ENCODE measurements at regions not wholly inside any gene's neighbourhood (a gene's known extent, or its start where the extent isn't known, plus 50 kb on each side); places are given as distances from the start of the nearest gene placed in this dataset.

- DNase-seq, result no peak
- 85 to 95% (median 87%) methylated on average over 1 of the region's 1 CpG for WGBS, 4 donors
- Histone ChIP-seq H3K4me1 (replicated peaks in 1 of 2) (no peaks in the 10 kb centered on the region), H3K27ac (no peak overlapping the region), H3K4me3 (no peak overlapping the region), H3K27me3 (no peaks in the 10 kb centered on the region), H3K36me3 (replicated peaks in 1 of 2) (no peaks in the 10 kb centered on the region), H3K9me3 (replicated peaks in 1 of 3) (no peaks in the 10 kb centered on the region)
- TF ChIP-seq POLR2A (IDR thresholded peaks at IDR 0.05), result no peak
- TF ChIP-seq CTCF (IDR thresholded peaks at IDR 0.05), result no peak
- intact Hi-C loops (cut with DNase I), result no loop called here
Observed at GRCh38 chr6:16950825-16951495, 150.9 kb upstream of the STMND1 start.

DNA sequence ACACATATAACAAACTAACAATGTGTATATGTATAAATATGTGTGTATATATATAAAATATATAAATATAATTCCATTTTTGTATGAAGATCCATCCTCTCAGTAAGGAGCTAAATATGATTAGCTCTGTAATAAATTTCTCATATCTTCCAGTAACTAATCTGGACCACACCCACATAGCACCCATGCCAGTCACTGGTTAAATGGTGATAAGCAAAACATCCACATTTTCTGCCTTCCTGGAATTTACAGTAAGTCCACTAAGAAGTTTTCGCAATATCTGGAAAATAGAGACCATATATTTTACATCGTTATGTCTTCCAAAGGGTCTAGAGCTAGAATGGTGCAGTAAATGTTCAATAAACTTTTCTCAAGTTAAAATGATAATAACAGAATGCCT lies 151.5 kb upstream of the STMND1 start:
- H3K9me3 ChIP-seq (replicated peaks in 1 of 3), result no peaks in the 10 kb centered on the region
- no peak for TF ChIP-seq POLR2A (IDR thresholded peaks at IDR 0.05)
- no peak for TF ChIP-seq CTCF (IDR thresholded peaks at IDR 0.05)
- 90 to 96% (median 93%) methylated on average over 2 of the region's 2 CpGs for WGBS, 4 donors
- H3K27me3 ChIP-seq, result no peaks in the 10 kb centered on the region
- no peaks in the 10 kb centered on the region for H3K36me3 ChIP-seq (replicated peaks in 1 of 2)
- H3K27ac ChIP-seq, result no peak overlapping the region
- no peak for DNase-seq
- no peaks in the 10 kb centered on the region for H3K4me1 ChIP-seq (replicated peaks in 1 of 2)
- H3K4me3 ChIP-seq, result no peak overlapping the region
- intact Hi-C loops (cut with DNase I), result no loop called here

DNA sequence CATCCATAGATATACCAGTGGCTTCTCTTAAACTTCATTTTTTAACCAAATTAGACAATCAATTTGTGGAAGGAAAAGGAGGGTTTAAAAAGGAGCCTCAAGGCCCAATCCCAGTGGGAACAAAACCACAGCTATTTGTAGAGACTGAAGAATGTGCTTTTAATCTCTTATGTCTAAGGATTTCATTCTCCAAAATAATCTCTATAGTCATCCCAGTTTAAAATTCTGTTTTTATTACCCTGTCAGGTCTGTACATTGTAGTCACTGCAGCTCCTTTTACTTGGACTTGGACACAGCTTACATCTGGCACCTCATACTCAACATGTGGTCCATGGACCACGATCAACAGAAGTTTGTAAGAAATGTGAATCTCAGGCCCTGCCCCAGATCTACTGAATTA lies 152.1 kb upstream of the STMND1 start:
- DNase-seq, result no peak
- Histone ChIP-seq H3K9me3 (replicated peaks in 1 of 3) (no peaks in the 10 kb centered on the region), H3K27ac (no peak overlapping the region), H3K4me1 (replicated peaks in 1 of 2) (no peaks in the 10 kb centered on the region), H3K36me3 (replicated peaks in 1 of 2) (no peaks in the 10 kb centered on the region), H3K4me3 (no peak overlapping the region), H3K27me3 (no peaks in the 10 kb centered on the region)
- intact Hi-C loops (cut with DNase I), result no loop called here
- 71 to 88% (median 79%) methylated on average over 1 of the region's 1 CpG for WGBS, 4 donors
- TF ChIP-seq CTCF (IDR thresholded peaks at IDR 0.05), result no peak
- TF ChIP-seq POLR2A (IDR thresholded peaks at IDR 0.05), result no peak

GRCh38 chr6:16948396-16948795 lies 153.5 kb upstream of the STMND1 start:
- Histone ChIP-seq H3K27me3 (no peaks in the 10 kb centered on the region), H3K36me3 (replicated peaks in 1 of 2) (no peaks in the 10 kb centered on the region), H3K27ac (no peak overlapping the region), H3K9me3 (replicated peaks in 1 of 3) (no peaks in the 10 kb centered on the region), H3K4me3 (no peak overlapping the region), H3K4me1 (replicated peaks in 1 of 2) (no peaks in the 10 kb centered on the region)
- intact Hi-C loops (cut with DNase I), result no loop called here
- 87 to 93% (median 91%) methylated on average over 2 of the region's 2 CpGs for WGBS, 4 donors
- DNase-seq, result no peak
- no peak for TF ChIP-seq CTCF (IDR thresholded peaks at IDR 0.05)

Measured in adrenal gland (tissue), 9 donors.